ENCODE measurements at regions not wholly inside any gene's neighbourhood (a gene's known extent, or its start where the extent isn't known, plus 50 kb on each side); places are given as distances from the start of the nearest gene placed in this dataset.

- Histone ChIP-seq H3K27ac (ENCODE audit: low read length) (no peak overlapping the region), H3K36me3 (ENCODE audit: control insufficient read depth, low read depth, low read length) (no peaks in the 10 kb centered on the region), H3K4me1 (ENCODE audit: control insufficient read depth, low read depth, low read length) (peaks cover 29% of the 10 kb centered on the region)
Measured at GRCh38 chr5:167702014-167702413, 589.4 kb upstream of the WWC1 start.

DNA sequence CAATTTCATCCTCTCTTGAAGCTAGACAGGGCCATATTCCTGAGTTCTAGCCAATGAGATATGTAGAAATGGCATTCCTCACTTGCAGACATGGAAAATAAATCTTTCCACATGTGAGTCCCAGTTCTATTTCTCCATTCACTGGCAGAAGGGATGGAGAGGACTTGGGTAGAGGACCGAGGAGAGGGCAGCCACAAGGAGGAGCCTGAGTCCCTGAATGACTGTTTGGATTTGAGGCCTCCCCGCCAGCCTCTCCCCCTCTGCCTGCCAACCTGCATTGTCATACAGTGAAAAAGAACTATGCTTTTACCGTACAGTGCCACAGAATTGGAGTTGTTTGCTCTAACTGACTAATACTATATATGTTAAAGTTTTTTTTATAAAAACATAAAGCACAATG, 583.0 kb upstream of the WWC1 start:
- no peaks in the 10 kb centered on the region for H3K27me3 ChIP-seq (ENCODE audit: control insufficient read depth, insufficient read depth, low read length)
- H3K9me3 ChIP-seq (ENCODE audit: control insufficient read depth, low read depth, low read length), result no peaks in the 10 kb centered on the region
- H3K27ac ChIP-seq (ENCODE audit: low read length), result no peak overlapping the region
- no peaks in the 10 kb centered on the region for H3K4me1 ChIP-seq (ENCODE audit: control insufficient read depth, low read depth, low read length)
- no peak overlapping the region for H3K9ac ChIP-seq (ENCODE audit: low read length)
- H3K36me3 ChIP-seq (ENCODE audit: control insufficient read depth, low read depth, low read length), result no peaks in the 10 kb centered on the region
- no peak overlapping the region for H3K4me3 ChIP-seq (ENCODE audit: low read length)

More at GRCh38 chr5:167702014-167702413, 589.4 kb upstream of the WWC1 start:
- Histone ChIP-seq H3K9me3 (ENCODE audit: control insufficient read depth, low read depth, low read length) (no peaks in the 10 kb centered on the region), H3K4me3 (ENCODE audit: low read length) (no peak overlapping the region), H3K9ac (ENCODE audit: low read length) (no peak overlapping the region), H3K27me3 (ENCODE audit: control insufficient read depth, insufficient read depth, low read length) (no peaks in the 10 kb centered on the region)

DNA sequence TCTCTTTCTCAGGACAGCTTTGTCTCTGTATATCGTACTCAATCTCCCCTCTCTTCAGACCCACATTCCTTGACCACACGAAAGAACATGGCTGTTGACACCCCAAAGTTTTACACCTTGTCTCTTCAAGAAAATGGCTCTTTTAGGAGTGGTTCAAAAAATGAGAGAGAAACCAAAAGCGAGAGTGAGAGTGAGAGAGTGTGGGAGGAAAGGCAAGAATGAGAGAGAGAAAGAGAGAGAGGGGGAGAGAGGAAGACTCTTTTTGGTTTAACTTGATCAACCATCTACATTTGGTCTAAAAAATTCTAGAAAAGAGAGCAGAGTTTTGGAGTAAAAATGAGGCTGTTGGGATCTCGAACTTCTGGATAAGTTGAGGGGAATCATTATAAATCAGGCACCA, 581.8 kb upstream of the WWC1 start:
- H3K9me3 ChIP-seq (ENCODE audit: control insufficient read depth, low read depth, low read length), result no peaks in the 10 kb centered on the region
- no peaks in the 10 kb centered on the region for H3K27me3 ChIP-seq (ENCODE audit: control insufficient read depth, insufficient read depth, low read length)
- no peak overlapping the region for H3K27ac ChIP-seq (ENCODE audit: low read length)
- H3K4me3 ChIP-seq (ENCODE audit: low read length), result no peak overlapping the region
- H3K4me1 ChIP-seq (ENCODE audit: control insufficient read depth, low read depth, low read length), result no peaks in the 10 kb centered on the region
- no peaks in the 10 kb centered on the region for H3K36me3 ChIP-seq (ENCODE audit: control insufficient read depth, low read depth, low read length)
- no peak overlapping the region for H3K9ac ChIP-seq (ENCODE audit: low read length)

- H3K27me3 ChIP-seq (ENCODE audit: control insufficient read depth, insufficient read depth, low read length), result no peaks in the 10 kb centered on the region
- no peaks in the 10 kb centered on the region for H3K4me1 ChIP-seq (ENCODE audit: control insufficient read depth, low read depth, low read length)
- H3K9ac ChIP-seq (ENCODE audit: low read length), result no peak overlapping the region
- no peaks in the 10 kb centered on the region for H3K9me3 ChIP-seq (ENCODE audit: control insufficient read depth, low read depth, low read length)
- no peak overlapping the region for H3K27ac ChIP-seq (ENCODE audit: low read length)
- H3K4me3 ChIP-seq (ENCODE audit: low read length), result no peak overlapping the region
- H3K36me3 ChIP-seq (ENCODE audit: control insufficient read depth, low read depth, low read length), result no peaks in the 10 kb centered on the region
Measured at GRCh38 chr5:167710444-167711073, 580.9 kb upstream of the WWC1 start.

DNA sequence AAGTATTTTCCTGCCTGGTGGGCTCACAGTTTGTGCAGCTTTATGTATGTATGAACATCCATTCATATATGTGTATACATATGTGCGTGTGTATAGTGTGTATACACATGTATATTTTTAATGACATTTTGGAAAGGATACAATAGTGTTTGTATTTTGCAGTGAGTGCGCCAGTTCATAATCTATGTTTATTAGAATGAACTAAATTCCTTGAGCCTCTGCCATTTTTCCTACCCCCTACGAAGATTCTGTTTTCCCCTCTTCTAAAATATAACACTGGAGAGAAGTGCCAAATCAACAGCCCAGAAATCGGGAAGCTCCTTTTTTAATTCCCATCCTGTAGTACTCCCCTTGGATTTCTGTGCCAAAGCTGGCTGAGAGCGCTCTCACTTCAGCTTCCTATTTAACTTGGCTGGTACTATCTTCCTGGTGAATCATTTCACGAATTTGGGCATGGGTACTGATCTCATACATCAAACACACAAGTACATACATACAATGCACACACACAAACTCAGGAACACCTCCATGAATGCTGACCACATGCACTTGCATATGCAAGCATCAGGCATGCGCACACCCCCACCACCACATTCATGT, 578.4 kb upstream of the WWC1 start:
- H3K36me3 ChIP-seq (ENCODE audit: control insufficient read depth, low read depth, low read length), result no peaks in the 10 kb centered on the region
- no peak overlapping the region for H3K4me3 ChIP-seq (ENCODE audit: low read length)
- no peak overlapping the region for H3K27ac ChIP-seq (ENCODE audit: low read length)
- no peaks in the 10 kb centered on the region for H3K9me3 ChIP-seq (ENCODE audit: control insufficient read depth, low read depth, low read length)
- no peaks in the 10 kb centered on the region for H3K4me1 ChIP-seq (ENCODE audit: control insufficient read depth, low read depth, low read length)
- no peak overlapping the region for H3K9ac ChIP-seq (ENCODE audit: low read length)
- H3K27me3 ChIP-seq (ENCODE audit: control insufficient read depth, insufficient read depth, low read length), result no peaks in the 10 kb centered on the region

GRCh38 chr5:167713896-167714295, 577.5 kb upstream of the WWC1 start:
- H3K9ac ChIP-seq (ENCODE audit: low read length), result no peak overlapping the region
- no peaks in the 10 kb centered on the region for H3K9me3 ChIP-seq (ENCODE audit: control insufficient read depth, low read depth, low read length)
- no peak overlapping the region for H3K27ac ChIP-seq (ENCODE audit: low read length)
- no peaks in the 10 kb centered on the region for H3K4me1 ChIP-seq (ENCODE audit: control insufficient read depth, low read depth, low read length)
- H3K27me3 ChIP-seq (ENCODE audit: control insufficient read depth, insufficient read depth, low read length), result no peaks in the 10 kb centered on the region
- H3K36me3 ChIP-seq (ENCODE audit: control insufficient read depth, low read depth, low read length), result no peaks in the 10 kb centered on the region
- no peak overlapping the region for H3K4me3 ChIP-seq (ENCODE audit: low read length)

GRCh38 chr5:167716126-167716775, 575.2 kb upstream of the WWC1 start:
- Histone ChIP-seq H3K27me3 (ENCODE audit: control insufficient read depth, insufficient read depth, low read length) (no peaks in the 10 kb centered on the region), H3K27ac (ENCODE audit: low read length) (no peak overlapping the region), H3K9ac (ENCODE audit: low read length) (no peak overlapping the region), H3K4me3 (ENCODE audit: low read length) (no peak overlapping the region), H3K36me3 (ENCODE audit: control insufficient read depth, low read depth, low read length) (no peaks in the 10 kb centered on the region), H3K4me1 (ENCODE audit: control insufficient read depth, low read depth, low read length) (peaks cover 7% of the 10 kb centered on the region), H3K9me3 (ENCODE audit: control insufficient read depth, low read depth, low read length) (no peaks in the 10 kb centered on the region)

- Histone ChIP-seq H3K9me3 (ENCODE audit: control insufficient read depth, low read depth, low read length) (no peaks in the 10 kb centered on the region), H3K4me1 (ENCODE audit: control insufficient read depth, low read depth, low read length) (peaks cover 11% of the 10 kb centered on the region), H3K27ac (ENCODE audit: low read length) (no peak overlapping the region), H3K9ac (ENCODE audit: low read length) (no peak overlapping the region), H3K4me3 (ENCODE audit: low read length) (no peak overlapping the region), H3K27me3 (ENCODE audit: control insufficient read depth, insufficient read depth, low read length) (no peaks in the 10 kb centered on the region), H3K36me3 (ENCODE audit: control insufficient read depth, low read depth, low read length) (no peaks in the 10 kb centered on the region)
Measured at GRCh38 chr5:167720259-167720658, 571.2 kb upstream of the WWC1 start.

- no peaks in the 10 kb centered on the region for H3K9me3 ChIP-seq (ENCODE audit: control insufficient read depth, low read depth, low read length)
- peaks cover 16% of the 10 kb centered on the region for H3K4me1 ChIP-seq (ENCODE audit: control insufficient read depth, low read depth, low read length)
- no peaks in the 10 kb centered on the region for H3K27me3 ChIP-seq (ENCODE audit: control insufficient read depth, insufficient read depth, low read length)
- no peak overlapping the region for H3K4me3 ChIP-seq (ENCODE audit: low read length)
- H3K9ac ChIP-seq (ENCODE audit: low read length), result no peak overlapping the region
- no peaks in the 10 kb centered on the region for H3K36me3 ChIP-seq (ENCODE audit: control insufficient read depth, low read depth, low read length)
- H3K27ac ChIP-seq (ENCODE audit: low read length), result no peak overlapping the region
Measured at GRCh38 chr5:167720676-167721260, 570.7 kb upstream of the WWC1 start.

GRCh38 chr5:167721926-167722440, 569.5 kb upstream of the WWC1 start:
- H3K36me3 ChIP-seq (ENCODE audit: control insufficient read depth, low read depth, low read length), result no peaks in the 10 kb centered on the region
- H3K4me3 ChIP-seq (ENCODE audit: low read length), result no peak overlapping the region
- no peak overlapping the region for H3K9ac ChIP-seq (ENCODE audit: low read length)
- H3K4me1 ChIP-seq (ENCODE audit: control insufficient read depth, low read depth, low read length), result peaks cover 20% of the 10 kb centered on the region
- H3K27ac ChIP-seq (ENCODE audit: low read length), result no peak overlapping the region
- H3K27me3 ChIP-seq (ENCODE audit: control insufficient read depth, insufficient read depth, low read length), result no peaks in the 10 kb centered on the region
- no peaks in the 10 kb centered on the region for H3K9me3 ChIP-seq (ENCODE audit: control insufficient read depth, low read depth, low read length)

DNA sequence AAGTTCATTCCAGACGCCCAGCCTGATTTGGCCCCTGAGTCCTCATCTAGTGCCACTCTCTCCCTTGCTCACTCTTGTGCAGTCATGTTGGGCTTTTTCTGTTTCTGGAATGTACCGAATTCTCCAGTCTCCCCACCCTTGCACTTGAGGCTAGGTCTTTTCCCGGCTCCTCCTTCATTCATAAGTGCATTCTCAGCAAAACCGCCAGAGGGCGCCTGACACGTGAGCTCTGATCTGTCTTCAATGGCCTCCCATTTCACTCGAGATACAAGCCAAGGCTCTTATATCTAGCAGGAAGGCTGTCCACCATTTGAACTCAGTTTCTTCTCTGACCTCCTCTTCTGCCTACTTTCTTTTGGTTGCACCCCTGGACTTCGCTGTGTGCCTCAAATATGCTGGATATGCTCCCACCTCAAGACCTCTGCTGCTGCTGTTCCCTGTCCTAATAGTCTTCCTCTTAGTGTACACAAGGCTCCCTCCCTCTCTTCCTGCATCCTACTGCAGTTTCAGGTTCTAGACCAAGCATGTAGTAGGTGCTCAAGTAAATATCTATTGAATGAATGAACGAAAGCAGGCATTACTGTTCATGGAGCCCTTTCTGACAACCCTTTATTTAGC, 568.1 kb upstream of the WWC1 start:
- Histone ChIP-seq H3K36me3 (ENCODE audit: control insufficient read depth, low read depth, low read length) (no peaks in the 10 kb centered on the region), H3K9me3 (ENCODE audit: control insufficient read depth, low read depth, low read length) (no peaks in the 10 kb centered on the region), H3K27me3 (ENCODE audit: control insufficient read depth, insufficient read depth, low read length) (no peaks in the 10 kb centered on the region), H3K4me3 (ENCODE audit: low read length) (no peak overlapping the region), H3K4me1 (ENCODE audit: control insufficient read depth, low read depth, low read length) (peaks cover 20% of the 10 kb centered on the region), H3K9ac (ENCODE audit: low read length) (no peak overlapping the region), H3K27ac (ENCODE audit: low read length) (no peak overlapping the region)
